Gastroesophageal sphincter (tissue), 4 donors: ENCODE measurements at regions not wholly inside any gene's neighbourhood (a gene's known extent, or its start where the extent isn't known, plus 50 kb on each side); places are given as distances from the start of the nearest gene placed in this dataset.
"Not testable (repeated sequence)": the region's sequence is repeated elsewhere in the genome, so short reads cannot be mapped to it uniquely, and the experiment has no call there.

ENCODE experiments used
- ATAC-seq: fragments of 150-250 bp; one replicate; pipeline ENCODE4 v1.9.1; 2016; ENCODE audit warnings: mild to moderate bottlenecking, moderate library complexity
- H3K27ac ChIP-seq, 4 donors: fragments of 200-600 bp; sonication (generic) in 3 of 4; 1 replicate in 3 of 4; 2 replicates in 1 of 4; pipeline ENCODE4 v1.5.1; 2016 to 2019
- H3K27me3 ChIP-seq: fragments of 200-600 bp; sonication (generic); one replicate; pipeline ENCODE4 v1.5.1; 2019
- H3K36me3 ChIP-seq, 2 donors: fragments of 200-600 bp; sonication (generic); one replicate each; pipeline ENCODE4 v1.5.1; 2019; ENCODE audit warnings: control low read depth in 1 of 2
- H3K4me1 ChIP-seq, 3 donors: fragments of 200-600 bp; sonication (generic); 1 replicate in 2 of 3; 2 replicates in 1 of 3; pipeline ENCODE4 v1.5.1; 2016 to 2019; ENCODE audit warnings: control low read depth in 2 of 3
- H3K4me3 ChIP-seq, 2 donors: fragments of 200-600 bp; sonication (generic); one replicate each; pipeline ENCODE4 v1.5.1; 2019; ENCODE audit warnings: mild to moderate bottlenecking in 1 of 2, moderate library complexity in 1 of 2
- H3K9me3 ChIP-seq, 3 donors: fragments of 200-600 bp; sonication (generic); one replicate each; pipeline ENCODE4 v1.5.1; 2017 to 2019; ENCODE audit warnings: control low read depth in 2 of 3
- EP300 ChIP-seq: sonication (generic); formaldehyde crosslinking; IDR thresholded peaks from one replicate; pipeline ENCODE4 v1.6.1; 2017; ENCODE audit warnings: antibody characterized with exemption, mild to moderate bottlenecking
- POLR2A ChIP-seq, 2 donors: fragments of 450-650 bp; IDR thresholded peaks; one replicate each; pipeline ENCODE4 v1.6.1; 2017; ENCODE audit warnings: antibody characterized with exemption in 2 of 2, mild to moderate bottlenecking in 2 of 2, moderate library complexity in 1 of 2
- POLR2AphosphoS5 ChIP-seq: sonication (generic); formaldehyde crosslinking; IDR thresholded peaks from one replicate; pipeline ENCODE4 v1.6.1; 2017; ENCODE audit warnings: antibody characterized with exemption
- WGBS, 2 donors: methylation state at CpG; one replicate each; pipeline ENCODE4 v1.1.5; 2018; ENCODE audit warnings: low coverage in 1 of 2; 5-methylcytosine and 5-hydroxymethylcytosine counted together
- TF ChIP-seq, protein P1 (sequence below), 4 experiments: fragments of 200-600 bp in 2 of 4; fragments of 450-650 bp in 2 of 4; sonication (generic) in 1 of 4; IDR thresholded peaks; one replicate each; pipeline ENCODE4 v1.5.1; 2017 to 2019; ENCODE audit warnings: antibody characterized with exemption in 4 of 4, mild to moderate bottlenecking in 2 of 4, moderate library complexity in 2 of 4

DNA sequence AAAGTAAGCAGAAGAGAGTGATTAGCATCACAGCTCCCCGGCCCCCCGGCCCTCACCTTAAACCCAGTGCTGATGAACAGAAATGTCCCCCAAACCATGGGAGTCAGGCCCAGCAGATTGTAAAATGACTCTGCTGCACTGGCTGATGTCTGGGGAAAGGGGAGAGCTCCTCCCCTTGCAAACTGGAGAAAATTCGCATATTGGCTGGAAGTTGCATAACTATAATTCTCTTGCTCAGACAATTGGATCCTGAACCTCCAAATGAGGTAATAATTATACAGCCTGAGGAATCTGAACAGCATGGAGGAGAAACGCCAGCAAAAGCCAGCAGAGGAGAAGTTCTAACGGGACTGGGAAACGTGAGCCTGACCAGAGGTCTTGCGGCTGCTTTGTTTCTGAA lies 109.7 kb downstream of the C16orf95 start:
- peak; percentile 83 for ATAC-seq
- H3K4me3 ChIP-seq: no peak overlapping the region
- TF ChIP-seq EP300: no peak
- TF ChIP-seq, protein P1, sequence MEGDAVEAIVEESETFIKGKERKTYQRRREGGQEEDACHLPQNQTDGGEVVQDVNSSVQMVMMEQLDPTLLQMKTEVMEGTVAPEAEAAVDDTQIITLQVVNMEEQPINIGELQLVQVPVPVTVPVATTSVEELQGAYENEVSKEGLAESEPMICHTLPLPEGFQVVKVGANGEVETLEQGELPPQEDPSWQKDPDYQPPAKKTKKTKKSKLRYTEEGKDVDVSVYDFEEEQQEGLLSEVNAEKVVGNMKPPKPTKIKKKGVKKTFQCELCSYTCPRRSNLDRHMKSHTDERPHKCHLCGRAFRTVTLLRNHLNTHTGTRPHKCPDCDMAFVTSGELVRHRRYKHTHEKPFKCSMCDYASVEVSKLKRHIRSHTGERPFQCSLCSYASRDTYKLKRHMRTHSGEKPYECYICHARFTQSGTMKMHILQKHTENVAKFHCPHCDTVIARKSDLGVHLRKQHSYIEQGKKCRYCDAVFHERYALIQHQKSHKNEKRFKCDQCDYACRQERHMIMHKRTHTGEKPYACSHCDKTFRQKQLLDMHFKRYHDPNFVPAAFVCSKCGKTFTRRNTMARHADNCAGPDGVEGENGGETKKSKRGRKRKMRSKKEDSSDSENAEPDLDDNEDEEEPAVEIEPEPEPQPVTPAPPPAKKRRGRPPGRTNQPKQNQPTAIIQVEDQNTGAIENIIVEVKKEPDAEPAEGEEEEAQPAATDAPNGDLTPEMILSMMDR (IDR thresholded peaks at IDR 0.05): no peak
- no peak for TF ChIP-seq POLR2A (IDR thresholded peaks at IDR 0.05)
- TF ChIP-seq POLR2AphosphoS5: no peak
- H3K36me3 ChIP-seq: no peaks in the 10 kb centered on the region
- H3K27ac ChIP-seq: peak overlapping the region in 3 of 4 donors; percentile 4 to 72 (median 63)
- 31 to 54% methylated on average over 4 to 7 of the region's 7 CpGs for WGBS, 2 donors
- no peaks in the 10 kb centered on the region for H3K9me3 ChIP-seq
- peaks cover 0 to 18% (median 3%) of the 10 kb centered on the region in 3 donors for H3K4me1 ChIP-seq
- H3K27me3 ChIP-seq: peaks cover 7% of the 10 kb centered on the region

DNA sequence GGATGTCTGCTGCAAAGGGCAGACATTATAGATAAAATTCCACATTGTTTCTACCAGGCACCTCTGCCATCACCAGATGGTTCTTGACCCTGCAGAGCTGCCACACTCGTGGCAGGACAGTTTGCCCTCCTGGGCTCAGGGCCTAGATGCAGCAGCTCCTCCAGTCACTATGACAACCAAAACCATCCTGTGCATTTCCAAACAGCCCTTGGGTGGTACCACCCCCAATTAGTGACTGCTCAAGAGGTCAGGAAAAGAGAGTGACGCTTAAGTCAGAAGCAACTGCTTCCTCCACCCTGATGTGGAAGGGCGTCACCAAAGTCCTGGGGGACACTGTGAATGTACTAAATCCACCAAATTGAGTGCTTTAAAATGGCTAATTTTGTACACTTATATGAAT lies 109.2 kb downstream of the C16orf95 start:
- H3K27ac ChIP-seq: peak overlapping the region in 3 of 4 donors; percentile 4 to 72 (median 63)
- peak; percentile 30 for ATAC-seq

DNA sequence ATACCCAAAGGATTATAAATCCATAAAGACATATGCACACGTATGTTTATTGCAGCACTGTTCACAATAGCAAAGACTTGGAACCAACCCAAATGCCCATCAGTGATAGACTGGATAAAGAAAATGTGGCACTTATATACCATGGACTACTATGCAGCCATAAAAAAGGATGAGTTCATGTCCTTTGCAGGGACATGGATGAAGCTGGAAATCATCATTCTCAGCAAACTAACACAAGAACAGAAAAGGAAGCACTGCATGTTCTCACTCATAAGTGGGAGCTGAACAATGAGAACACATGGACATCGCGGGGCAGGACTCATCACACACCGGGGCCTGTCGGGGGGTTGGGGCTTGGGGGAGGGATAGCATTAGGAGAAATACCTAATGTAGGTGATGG lies 108.2 kb downstream of the C16orf95 start:
- not testable (repeated sequence) for ATAC-seq, H3K27me3 ChIP-seq, H3K36me3 ChIP-seq, H3K27ac ChIP-seq, H3K9me3 ChIP-seq, H3K4me3 ChIP-seq
- H3K4me1 ChIP-seq: peaks cover 0 to 12% (median 3%) of the 10 kb centered on the region in 3 donors
- 88 to 95% methylated on average over 1 to 5 of the region's 5 CpGs for WGBS, 2 donors

More for the DNA sequence above, 109.2 kb downstream of the C16orf95 start:
- peaks cover 0 to 17% (median 3%) of the 10 kb centered on the region in 3 donors for H3K4me1 ChIP-seq
- peaks cover 7% of the 10 kb centered on the region for H3K27me3 ChIP-seq
- H3K4me3 ChIP-seq: no peak overlapping the region
- no peak for TF ChIP-seq POLR2A (IDR thresholded peaks at IDR 0.05)
- TF ChIP-seq, protein P1 (IDR thresholded peaks at IDR 0.05): no peak
- TF ChIP-seq EP300: no peak
- no peak for TF ChIP-seq POLR2AphosphoS5
- H3K36me3 ChIP-seq: no peaks in the 10 kb centered on the region
- H3K9me3 ChIP-seq: no peaks in the 10 kb centered on the region
- 83 to 86% methylated on average over 2 of the region's 3 CpGs for WGBS, 2 donors

DNA sequence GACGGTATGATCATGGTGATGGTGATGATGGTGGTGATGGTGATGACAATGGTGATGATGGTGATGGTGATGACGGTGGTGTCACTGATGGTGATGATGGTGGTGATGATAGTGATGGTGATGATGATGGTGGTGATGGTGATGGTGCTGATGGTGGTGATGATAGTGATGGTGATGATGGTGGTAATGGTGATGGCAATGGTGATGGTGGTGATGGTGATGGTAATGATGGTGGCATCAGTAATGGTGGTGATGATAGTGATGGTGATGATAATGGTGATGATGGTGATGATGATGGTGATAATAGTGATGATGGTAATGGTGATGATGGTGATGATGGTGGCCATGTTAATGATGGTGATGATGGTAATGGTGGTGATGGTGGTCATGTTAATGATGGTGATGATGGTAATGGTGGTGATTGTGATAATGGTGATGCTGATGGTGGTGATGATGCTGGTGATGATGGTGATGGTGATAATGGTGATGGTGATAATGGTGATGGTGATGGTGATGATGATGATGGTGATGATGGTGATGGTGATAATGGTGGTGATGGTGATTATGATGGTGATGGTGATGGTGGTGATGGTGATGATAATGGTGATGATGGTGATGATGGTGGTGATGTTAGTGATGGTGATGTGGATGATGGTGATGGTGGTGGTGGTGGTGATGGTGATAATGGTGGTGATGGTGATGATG lies 107.2 kb downstream of the C16orf95 start:
- Histone ChIP-seq H3K27me3 (no peaks in the 10 kb centered on the region), H3K36me3 (no peaks in the 10 kb centered on the region), H3K27ac (no peak overlapping the region), H3K9me3 (no peaks in the 10 kb centered on the region), H3K4me1 (peaks cover 0 to 12% (median 3%) of the 10 kb centered on the region in 3 donors), H3K4me3 (no peak overlapping the region)
- TF ChIP-seq POLR2AphosphoS5 (no peak), EP300 (no peak)
- WGBS, 2 donors: 93 to 96% methylated on average over 2 of the region's 2 CpGs
- ATAC-seq: no peak

DNA sequence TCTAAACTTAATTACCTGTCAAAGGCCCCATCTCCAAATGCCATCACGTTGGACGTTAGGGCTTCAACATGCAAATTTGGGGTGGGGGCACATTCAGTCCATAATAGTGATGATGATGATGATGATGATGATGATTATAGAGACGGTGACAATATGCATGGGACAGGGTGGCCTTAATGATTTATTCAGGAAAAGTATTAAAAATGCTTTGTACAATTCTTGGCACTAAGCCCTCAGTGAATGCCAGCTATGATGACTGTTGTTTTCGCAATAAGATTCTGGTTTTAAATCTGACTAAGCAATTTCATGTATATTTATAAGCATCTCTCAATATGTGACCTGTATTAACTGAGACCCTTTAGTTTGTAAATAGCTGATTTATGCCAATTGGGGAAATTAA lies 106.3 kb downstream of the C16orf95 start:
- H3K4me1 ChIP-seq: peaks cover 0 to 12% (median 3%) of the 10 kb centered on the region in 3 donors
- H3K27me3 ChIP-seq: peaks cover 5% of the 10 kb centered on the region
- 69 to 73% methylated on average over 4 of the region's 4 CpGs for WGBS, 2 donors
- no peak for TF ChIP-seq POLR2A (IDR thresholded peaks at IDR 0.05)
- no peak for TF ChIP-seq POLR2AphosphoS5
- TF ChIP-seq, protein P1 (IDR thresholded peaks at IDR 0.05): no peak
- no peak for TF ChIP-seq EP300
- no peaks in the 10 kb centered on the region for H3K36me3 ChIP-seq
- no peak overlapping the region for H3K27ac ChIP-seq
- H3K9me3 ChIP-seq: no peaks in the 10 kb centered on the region
- no peak for ATAC-seq
- no peak overlapping the region for H3K4me3 ChIP-seq

DNA sequence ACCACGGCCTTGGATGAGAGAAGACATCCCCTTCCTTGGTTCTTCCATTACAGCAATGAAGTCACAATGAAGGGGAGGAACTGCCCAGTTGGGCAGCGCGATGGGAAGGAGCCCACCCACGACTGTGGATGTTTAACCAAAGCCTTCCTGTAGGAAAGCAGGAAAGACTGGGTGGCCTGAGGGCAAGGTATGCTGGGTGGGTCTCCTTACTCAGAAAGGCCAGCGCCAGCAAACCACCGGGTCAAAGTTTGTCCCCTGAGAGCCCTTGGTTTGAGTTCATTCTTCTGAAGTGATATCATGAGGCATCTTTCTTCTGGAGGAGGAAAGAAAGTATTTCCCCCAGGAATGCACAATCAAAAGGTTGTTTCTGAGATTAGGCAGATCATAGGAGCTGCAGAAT lies 105.2 kb downstream of the C16orf95 start:
- H3K9me3 ChIP-seq: no peaks in the 10 kb centered on the region
- no peak for ATAC-seq
- 85 to 89% methylated on average over 5 to 6 of the region's 6 CpGs for WGBS, 2 donors
- H3K36me3 ChIP-seq: no peaks in the 10 kb centered on the region
- TF ChIP-seq, protein P1 (IDR thresholded peaks at IDR 0.05): no peak
- TF ChIP-seq EP300: no peak
- TF ChIP-seq POLR2A (IDR thresholded peaks at IDR 0.05): no peak
- no peak for TF ChIP-seq POLR2AphosphoS5
- H3K27ac ChIP-seq: no peak overlapping the region
- peaks cover 0 to 12% (median under 1%) of the 10 kb centered on the region in 3 donors for H3K4me1 ChIP-seq
- H3K27me3 ChIP-seq: peaks cover 16% of the 10 kb centered on the region
- H3K4me3 ChIP-seq: no peak overlapping the region
